HG02678 (cell line): ENCODE measurements at regions not wholly inside any gene's neighbourhood (a gene's known extent, or its start where the extent isn't known, plus 50 kb on each side); places are given as distances from the start of the nearest gene placed in this dataset.
"Not testable (repeated sequence)": the region's sequence is repeated elsewhere in the genome, so short reads cannot be mapped to it uniquely, and the experiment has no call there.

ENCODE experiments used
- ATAC-seq: cut with Tn5 transposase; IDR thresholded peaks from one replicate; pipeline ENCODE4 v1.9.1; 2021; ENCODE audit warnings: mild to moderate bottlenecking, moderate library complexity; ENCODE audit not compliant: unreplicated experiment

- no peak for ATAC-seq
These were observed 458.6 kb upstream of the ATXN8OS start for GRCh38 chr13:69649063-69649392.

GRCh38 chr13:69648340-69649062 lies 459.1 kb upstream of the ATXN8OS start:
- ATAC-seq, result no peak

GRCh38 chr13:69644447-69644846 lies 463.2 kb upstream of the ATXN8OS start:
- no peak for ATAC-seq

DNA sequence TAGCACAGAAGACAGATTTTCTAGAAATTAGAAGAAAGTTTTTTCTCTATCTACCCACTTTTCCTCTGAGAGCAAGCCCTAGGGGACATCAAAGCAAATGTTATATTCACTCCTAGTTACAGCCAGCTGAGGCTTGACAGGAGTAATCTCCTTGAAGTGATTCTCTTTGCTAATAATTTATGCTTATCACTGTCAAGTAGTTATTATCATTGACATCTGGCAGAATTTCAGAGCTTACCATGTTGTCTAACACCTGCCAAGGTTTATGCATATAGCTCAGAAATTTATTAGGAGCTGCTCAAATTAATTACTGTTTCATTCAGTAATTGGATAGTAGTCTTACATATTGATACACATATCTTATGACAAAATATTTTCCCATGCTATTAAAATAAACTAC lies 465.9 kb upstream of the ATXN8OS start:
- ATAC-seq, result no peak

DNA sequence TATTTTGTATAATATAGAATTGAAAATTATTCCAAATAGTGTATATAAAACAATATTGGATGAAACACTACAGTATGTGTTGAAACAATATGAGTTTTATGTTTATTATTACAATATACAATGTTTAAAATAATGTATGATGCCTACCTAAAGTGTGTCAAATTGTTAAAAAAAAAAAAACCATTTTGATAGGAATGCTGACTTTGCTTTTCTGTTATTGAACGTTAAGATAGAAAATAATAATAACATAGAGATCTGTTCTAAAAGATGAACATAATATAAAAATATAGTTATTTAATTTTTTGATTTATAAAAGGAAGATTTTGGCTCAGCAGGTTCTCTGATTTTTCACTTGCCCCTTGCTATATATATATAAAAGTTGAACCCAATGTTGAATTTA lies 474.6 kb upstream of the ATXN8OS start:
- ATAC-seq, result no peak

DNA sequence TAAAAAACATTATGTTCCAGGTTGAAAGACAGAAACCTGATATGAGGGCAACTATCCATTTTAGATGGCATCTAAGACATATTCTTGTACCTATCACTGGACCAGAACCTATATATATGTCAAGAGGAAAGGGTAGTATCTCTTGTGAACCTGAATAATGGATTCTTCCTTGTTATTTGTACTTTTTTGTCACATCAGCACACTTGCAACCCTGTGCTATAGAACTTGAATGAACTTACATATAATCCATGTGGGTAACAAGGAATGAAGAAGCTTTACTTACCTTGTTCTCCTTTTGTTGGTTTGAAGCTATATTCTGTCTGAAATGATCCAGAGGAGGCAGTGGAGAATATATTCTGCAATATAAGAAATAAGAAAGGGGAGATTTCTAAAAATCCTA lies 483.7 kb upstream of the ATXN8OS start:
- ATAC-seq, result no peak

- ATAC-seq, result no peak
These were observed 488.0 kb upstream of the ATXN8OS start for GRCh38 chr13:69619651-69620050.

DNA sequence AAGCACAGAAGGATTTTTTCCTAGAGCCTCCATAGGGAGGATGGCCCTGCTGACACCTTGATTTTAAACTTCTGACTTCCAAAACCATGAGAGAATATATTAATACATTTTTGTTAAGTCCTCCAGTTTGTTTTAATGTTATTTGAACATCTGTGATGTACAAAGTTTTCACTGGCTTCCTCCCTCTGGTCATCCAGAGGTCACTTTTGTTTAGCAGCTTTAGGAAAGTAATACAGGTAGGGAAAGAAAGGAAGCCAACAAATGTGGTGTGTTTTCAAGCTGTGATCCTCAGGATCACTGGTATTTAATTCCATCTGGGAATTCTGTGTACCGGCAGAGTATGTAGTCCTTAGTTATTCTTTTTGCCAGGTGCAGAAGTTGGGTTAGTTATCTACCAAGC lies 488.8 kb upstream of the ATXN8OS start:
- no peak for ATAC-seq

- no peak for ATAC-seq
These were observed 489.2 kb upstream of the ATXN8OS start for GRCh38 chr13:69618393-69618792.

DNA sequence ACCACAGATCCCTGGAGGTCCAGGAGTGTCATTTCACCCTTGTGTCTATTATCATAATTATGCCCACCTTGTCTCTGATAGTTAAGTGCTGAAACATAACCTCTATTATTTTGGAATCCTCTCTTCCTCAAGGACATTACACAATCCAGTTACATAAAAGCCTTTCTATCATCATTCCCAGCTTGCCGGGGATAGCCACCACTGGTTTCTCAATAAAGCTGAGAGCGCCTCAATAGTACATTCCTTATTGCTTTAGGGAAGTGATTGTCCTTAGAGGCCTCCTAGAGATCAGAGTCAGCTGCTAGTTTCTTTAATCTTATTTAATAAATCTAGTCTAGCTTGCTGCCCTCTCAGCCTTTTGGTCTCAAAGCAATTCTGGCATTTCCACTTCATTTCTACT lies 490.0 kb upstream of the ATXN8OS start:
- ATAC-seq, result no peak

- ATAC-seq, result no peak
These were observed 491.2 kb upstream of the ATXN8OS start for GRCh38 chr13:69616396-69616795.

DNA sequence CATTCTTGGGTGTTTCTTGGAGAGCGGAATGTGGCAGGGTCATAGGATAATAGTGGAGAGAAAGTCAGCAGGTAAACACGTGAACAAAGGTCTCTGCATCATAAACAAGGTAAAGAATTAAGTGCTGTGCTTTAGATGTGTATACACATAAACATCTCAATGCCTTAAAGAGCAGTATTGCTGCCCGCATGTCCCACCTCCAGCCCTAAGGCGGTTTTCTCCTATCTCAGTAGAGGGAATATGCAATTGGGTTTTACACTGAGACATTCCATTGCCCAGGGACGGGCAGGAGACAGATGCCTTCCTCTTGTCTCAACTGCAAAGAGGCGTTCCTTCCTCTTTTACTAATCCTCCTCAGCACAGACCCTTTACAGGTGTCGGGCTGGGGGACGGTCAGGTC lies 492.6 kb upstream of the ATXN8OS start:
- ATAC-seq, result not testable (repeated sequence)

- ATAC-seq, result no peak
These were observed 502.9 kb upstream of the ATXN8OS start for GRCh38 chr13:69604698-69605097.

DNA sequence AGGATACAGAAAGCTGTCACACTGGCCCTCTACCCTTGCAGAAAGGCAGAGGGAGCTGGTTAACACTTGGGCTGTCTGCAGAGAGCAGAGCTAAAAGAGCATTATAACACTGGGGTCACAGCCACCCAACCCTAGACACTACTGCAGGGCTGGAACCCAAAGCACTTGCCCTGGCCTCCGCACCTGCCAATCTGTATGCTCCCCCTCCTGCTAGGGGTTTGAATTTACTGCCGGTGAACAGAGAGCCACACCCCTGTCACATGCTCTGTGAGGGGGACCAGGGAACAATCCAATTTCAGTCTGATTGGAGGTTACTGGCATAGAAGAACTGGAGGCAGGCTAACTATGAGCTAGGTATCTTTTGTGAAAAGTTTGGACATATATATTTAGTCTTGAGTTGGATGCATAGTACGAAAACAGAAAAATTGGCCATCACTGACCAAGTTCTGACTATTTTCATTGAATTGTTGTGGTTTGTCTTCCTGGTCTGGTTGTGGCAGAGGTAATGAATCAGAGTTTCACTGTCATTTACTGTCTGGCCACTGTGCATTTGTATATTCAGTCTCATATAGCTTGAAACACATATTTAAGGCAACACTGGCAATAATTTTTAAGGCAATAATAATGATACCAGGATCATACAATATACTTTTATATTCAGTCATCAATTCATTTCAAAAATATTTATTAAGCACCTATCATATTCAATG lies 504.3 kb upstream of the ATXN8OS start:
- no peak for ATAC-seq

DNA sequence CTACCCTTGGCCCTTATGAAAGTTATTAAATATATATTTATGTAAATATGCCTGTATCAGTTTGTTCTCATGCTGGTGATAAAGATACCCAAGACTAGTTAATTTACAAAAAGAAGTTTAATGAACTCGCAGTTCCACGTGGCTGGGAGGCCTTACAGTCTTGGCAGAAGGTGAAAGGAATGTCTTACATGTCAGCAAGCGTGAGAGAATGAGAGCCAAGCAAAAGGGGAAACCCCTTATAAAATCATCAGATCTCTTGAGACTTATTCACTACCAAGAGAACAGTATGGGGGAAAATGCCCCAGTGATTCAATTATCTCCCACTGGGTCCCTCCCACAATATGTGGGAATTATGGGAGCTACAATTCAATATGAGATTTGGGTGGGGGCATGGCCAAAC lies 506.0 kb upstream of the ATXN8OS start:
- ATAC-seq, result no peak

- no peak for ATAC-seq
These were observed 506.8 kb upstream of the ATXN8OS start for GRCh38 chr13:69600811-69601210.

- no peak for ATAC-seq
These were observed 510.5 kb upstream of the ATXN8OS start for GRCh38 chr13:69597088-69597487.

DNA sequence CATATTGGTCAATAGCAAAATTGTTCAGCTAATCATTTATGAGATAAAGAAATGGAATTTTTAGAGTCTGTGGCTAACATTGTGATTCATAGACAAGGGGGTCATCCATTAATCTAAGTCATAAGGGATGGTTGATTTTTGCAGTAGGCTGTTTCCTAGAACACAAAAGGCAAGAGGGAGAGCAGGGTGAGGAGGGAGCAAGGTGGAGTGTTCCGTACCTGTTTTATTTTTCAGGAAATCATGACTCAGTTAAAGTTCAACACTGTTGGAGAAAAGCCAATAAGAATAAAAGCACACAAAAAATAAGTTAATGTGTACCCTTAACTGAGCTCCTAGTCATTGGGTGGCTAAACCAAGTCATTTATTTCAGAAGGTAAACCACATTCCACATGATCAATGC lies 512.4 kb upstream of the ATXN8OS start:
- ATAC-seq, result no peak

GRCh38 chr13:69591437-69591836 lies 516.2 kb upstream of the ATXN8OS start:
- no peak for ATAC-seq

- ATAC-seq, result no peak
These were observed 517.9 kb upstream of the ATXN8OS start for GRCh38 chr13:69589531-69590235.

GRCh38 chr13:69585656-69586055 lies 522.0 kb upstream of the ATXN8OS start:
- ATAC-seq, result no peak

GRCh38 chr13:69580255-69580654 lies 527.4 kb upstream of the ATXN8OS start:
- no peak for ATAC-seq
